Neural cell (in vitro differentiated cells): ENCODE measurements at regions not wholly inside any gene's neighbourhood (a gene's known extent, or its start where the extent isn't known, plus 50 kb on each side); places are given as distances from the start of the nearest gene placed in this dataset.

ENCODE experiments used
- EP300 ChIP-seq: fragments of 450-650 bp; conservative IDR thresholded peaks from 2 replicates; pipeline ENCODE4 v1.6.1; 2014; ENCODE audit warnings: antibody characterized with exemption, mild to moderate bottlenecking, moderate library complexity; ENCODE audit not compliant: poor library complexity, severe bottlenecking
- EZH2 ChIP-seq: fragments of 200-600, 300-800 bp; shearing (Covaris generic), sonication (generic); IDR thresholded peaks from 2 replicates; pipeline ENCODE4 v1.6.1; 2014; ENCODE audit warnings: antibody characterized with exemption, low read length, borderline replicate concordance, mild to moderate bottlenecking; ENCODE audit not compliant: insufficient read depth, poor library complexity, severe bottlenecking
- MXI1 ChIP-seq: fragments of 450-650 bp; conservative IDR thresholded peaks from 2 replicates; pipeline ENCODE4 v1.6.1; 2014; ENCODE audit warnings: antibody characterized with exemption, mild to moderate bottlenecking; ENCODE audit not compliant: poor library complexity, severe bottlenecking
- POLR2AphosphoS5 ChIP-seq: IDR thresholded peaks from 2 replicates; pipeline ENCODE4 v1.6.1; 2012
- RAD21 ChIP-seq: fragments of 450-650 bp; conservative IDR thresholded peaks from 2 replicates; pipeline ENCODE4 v1.6.1; 2014; ENCODE audit warnings: antibody characterized with exemption, mild to moderate bottlenecking, moderate library complexity
- TAF1 ChIP-seq: IDR thresholded peaks from 2 replicates; pipeline ENCODE4 v1.6.1; 2012; ENCODE audit warnings: low read depth
- TF ChIP-seq, protein P1 (sequence below): fragments of 450-650 bp; IDR thresholded peaks from 2 replicates; pipeline ENCODE4 v1.5.1; 2014; ENCODE audit warnings: antibody characterized with exemption, mild to moderate bottlenecking, moderate library complexity; ENCODE audit not compliant: poor library complexity, severe bottlenecking
- TF ChIP-seq, protein P2 (sequence below): IDR thresholded peaks from 2 replicates; pipeline ENCODE4 v1.6.1; 2012; ENCODE audit warnings: borderline replicate concordance

- TF ChIP-seq, protein P1, sequence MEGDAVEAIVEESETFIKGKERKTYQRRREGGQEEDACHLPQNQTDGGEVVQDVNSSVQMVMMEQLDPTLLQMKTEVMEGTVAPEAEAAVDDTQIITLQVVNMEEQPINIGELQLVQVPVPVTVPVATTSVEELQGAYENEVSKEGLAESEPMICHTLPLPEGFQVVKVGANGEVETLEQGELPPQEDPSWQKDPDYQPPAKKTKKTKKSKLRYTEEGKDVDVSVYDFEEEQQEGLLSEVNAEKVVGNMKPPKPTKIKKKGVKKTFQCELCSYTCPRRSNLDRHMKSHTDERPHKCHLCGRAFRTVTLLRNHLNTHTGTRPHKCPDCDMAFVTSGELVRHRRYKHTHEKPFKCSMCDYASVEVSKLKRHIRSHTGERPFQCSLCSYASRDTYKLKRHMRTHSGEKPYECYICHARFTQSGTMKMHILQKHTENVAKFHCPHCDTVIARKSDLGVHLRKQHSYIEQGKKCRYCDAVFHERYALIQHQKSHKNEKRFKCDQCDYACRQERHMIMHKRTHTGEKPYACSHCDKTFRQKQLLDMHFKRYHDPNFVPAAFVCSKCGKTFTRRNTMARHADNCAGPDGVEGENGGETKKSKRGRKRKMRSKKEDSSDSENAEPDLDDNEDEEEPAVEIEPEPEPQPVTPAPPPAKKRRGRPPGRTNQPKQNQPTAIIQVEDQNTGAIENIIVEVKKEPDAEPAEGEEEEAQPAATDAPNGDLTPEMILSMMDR: no peak
- no peak for TF ChIP-seq EZH2
- no peak for TF ChIP-seq RAD21
- no peak for TF ChIP-seq EP300
- TF ChIP-seq, protein P2, sequence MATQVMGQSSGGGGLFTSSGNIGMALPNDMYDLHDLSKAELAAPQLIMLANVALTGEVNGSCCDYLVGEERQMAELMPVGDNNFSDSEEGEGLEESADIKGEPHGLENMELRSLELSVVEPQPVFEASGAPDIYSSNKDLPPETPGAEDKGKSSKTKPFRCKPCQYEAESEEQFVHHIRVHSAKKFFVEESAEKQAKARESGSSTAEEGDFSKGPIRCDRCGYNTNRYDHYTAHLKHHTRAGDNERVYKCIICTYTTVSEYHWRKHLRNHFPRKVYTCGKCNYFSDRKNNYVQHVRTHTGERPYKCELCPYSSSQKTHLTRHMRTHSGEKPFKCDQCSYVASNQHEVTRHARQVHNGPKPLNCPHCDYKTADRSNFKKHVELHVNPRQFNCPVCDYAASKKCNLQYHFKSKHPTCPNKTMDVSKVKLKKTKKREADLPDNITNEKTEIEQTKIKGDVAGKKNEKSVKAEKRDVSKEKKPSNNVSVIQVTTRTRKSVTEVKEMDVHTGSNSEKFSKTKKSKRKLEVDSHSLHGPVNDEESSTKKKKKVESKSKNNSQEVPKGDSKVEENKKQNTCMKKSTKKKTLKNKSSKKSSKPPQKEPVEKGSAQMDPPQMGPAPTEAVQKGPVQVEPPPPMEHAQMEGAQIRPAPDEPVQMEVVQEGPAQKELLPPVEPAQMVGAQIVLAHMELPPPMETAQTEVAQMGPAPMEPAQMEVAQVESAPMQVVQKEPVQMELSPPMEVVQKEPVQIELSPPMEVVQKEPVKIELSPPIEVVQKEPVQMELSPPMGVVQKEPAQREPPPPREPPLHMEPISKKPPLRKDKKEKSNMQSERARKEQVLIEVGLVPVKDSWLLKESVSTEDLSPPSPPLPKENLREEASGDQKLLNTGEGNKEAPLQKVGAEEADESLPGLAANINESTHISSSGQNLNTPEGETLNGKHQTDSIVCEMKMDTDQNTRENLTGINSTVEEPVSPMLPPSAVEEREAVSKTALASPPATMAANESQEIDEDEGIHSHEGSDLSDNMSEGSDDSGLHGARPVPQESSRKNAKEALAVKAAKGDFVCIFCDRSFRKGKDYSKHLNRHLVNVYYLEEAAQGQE: no peak
- no peak for TF ChIP-seq MXI1
- no peak for TF ChIP-seq TAF1
- no peak for TF ChIP-seq POLR2AphosphoS5
Measured at GRCh38 chr18:42374961-42375360, 419.9 kb downstream of the PIK3C3 start.
